Adrenal gland (tissue), 9 donors: ENCODE measurements at regions not wholly inside any gene's neighbourhood (a gene's known extent, or its start where the extent isn't known, plus 50 kb on each side); places are given as distances from the start of the nearest gene placed in this dataset.

Source experiments
- DNase-seq, 7 donors: peaks; one replicate each; pipeline ENCODE4 v3.0.0-alpha.2; 2019 to 2020
- H3K27ac ChIP-seq, 5 donors: fragments of 200-600 bp; sonication (generic) in 4 of 5; 1 replicate in 3 of 5; 2 replicates in 2 of 5; pipeline versions ENCODE4 v1.5.1 to v1.8.0; 2016 to 2020; ENCODE audit warnings: mild to moderate bottlenecking in 1 of 5
- H3K27me3 ChIP-seq: fragments of 200-600 bp; 2 replicates; pipeline ENCODE4 v1.8.0; 2021
- H3K36me3 ChIP-seq, 2 donors: fragments of 200-600 bp; replicated peaks in 1 of 2; 1 replicate in 1 of 2; 2 replicates in 1 of 2; pipeline versions ENCODE4 v1.5.1 to v1.8.0; 2018 to 2022
- H3K4me1 ChIP-seq, 2 donors: fragments of 200-600 bp; replicated peaks in 1 of 2; 1 replicate in 1 of 2; 2 replicates in 1 of 2; pipeline versions ENCODE4 v1.5.1 to v1.8.0; 2018 to 2021
- H3K4me3 ChIP-seq, 4 donors: fragments of 200-600 bp; sonication (generic) in 3 of 4; one replicate each; pipeline ENCODE4 v1.5.1; 2016 to 2018
- H3K9me3 ChIP-seq, 3 donors: fragments of 200-600 bp; sonication (generic) in 1 of 3; replicated peaks in 1 of 3; 1 replicate in 2 of 3; 2 replicates in 1 of 3; pipeline versions ENCODE4 v1.5.1 to v1.8.0; 2016 to 2021
- POLR2A ChIP-seq, 2 donors: fragments of 450-650 bp; IDR thresholded peaks; one replicate each; pipeline ENCODE4 v1.6.1; 2017; ENCODE audit warnings: antibody characterized with exemption in 2 of 2, mild to moderate bottlenecking in 2 of 2, moderate library complexity in 1 of 2
- WGBS, 4 donors: extraction: QIAGEN DNeasy Blood & Tissue Kit in 2 of 4; methylation state at CpG; one replicate each; pipeline versions ENCODE4 v1.1.5 to v1.1.7; 2013 to 2017; 5-methylcytosine and 5-hydroxymethylcytosine counted together
- intact Hi-C, 2 donors: fragments of 100-400 bp; cut with DNase I; formaldehyde crosslinking; loops; one replicate each; pipeline versions ENCODE4 v1.14.1 to v1.15.0; 2022 to 2023
- TF ChIP-seq, protein P1 (sequence below), 6 experiments: fragments of 450-650 bp in 4 of 6; fragments of 200-600 bp in 2 of 6; sonication (generic) in 1 of 6; IDR thresholded peaks; 1 replicate in 5 of 6; 2 replicates in 1 of 6; pipeline versions ENCODE4 v1.5.1 to v1.8.0; 2016 to 2021; ENCODE audit warnings: antibody characterized with exemption in 6 of 6, mild to moderate bottlenecking in 2 of 6, moderate library complexity in 1 of 6
- donor health status: healthy with polysubstance abuse.
- donor health status: Bipolar disorder and iron deficiency.
- donor health status: DM: yes; HTN: yes; CAD: no.
- donor health status: DM: no; HTN: no; CAD: no.
- donor health status: DM: no; HTN: no; CAD: no.

DNA sequence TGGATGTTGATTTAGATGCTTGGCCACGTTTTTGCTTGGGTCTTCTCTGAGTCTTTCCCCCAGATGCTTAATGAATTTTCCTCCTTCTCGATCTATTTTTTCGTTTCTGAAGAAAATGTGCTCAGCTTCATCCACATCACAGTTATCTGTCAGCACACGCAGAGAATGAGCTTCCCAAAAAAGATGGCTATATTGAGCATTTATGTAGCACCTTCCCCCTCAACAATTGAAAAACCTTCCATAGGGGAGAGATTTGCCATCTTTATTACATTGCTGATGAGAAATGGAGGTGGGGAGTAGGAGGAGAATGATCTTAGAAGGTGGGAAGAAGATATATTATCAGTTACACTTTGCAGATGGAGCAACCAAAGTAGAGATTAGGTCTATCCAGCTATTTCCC is 228.1 kb upstream of the PHYHIPL start:
- Histone ChIP-seq H3K9me3 (no peaks in the 10 kb centered on the region), H3K27ac (no peak overlapping the region), H3K27me3 (no peaks in the 10 kb centered on the region), H3K4me1 (peaks cover 7 to 27% of the 10 kb centered on the region in 2 donors), H3K36me3 (no peaks in the 10 kb centered on the region), H3K4me3 (no peak overlapping the region)
- WGBS, 4 donors, result 83 to 86% (median 84%) methylated on average over 4 of the region's 4 CpGs
- no peak for DNase-seq
- intact Hi-C loops, result loop anchor here in 1 of 2 donors (10.0 kb wide), 1 partner anchor 164 kb away; no protein-coding TSS in a partner anchor
- TF ChIP-seq POLR2A (IDR thresholded peaks at IDR 0.05), result no peak
- TF ChIP-seq, protein P1, sequence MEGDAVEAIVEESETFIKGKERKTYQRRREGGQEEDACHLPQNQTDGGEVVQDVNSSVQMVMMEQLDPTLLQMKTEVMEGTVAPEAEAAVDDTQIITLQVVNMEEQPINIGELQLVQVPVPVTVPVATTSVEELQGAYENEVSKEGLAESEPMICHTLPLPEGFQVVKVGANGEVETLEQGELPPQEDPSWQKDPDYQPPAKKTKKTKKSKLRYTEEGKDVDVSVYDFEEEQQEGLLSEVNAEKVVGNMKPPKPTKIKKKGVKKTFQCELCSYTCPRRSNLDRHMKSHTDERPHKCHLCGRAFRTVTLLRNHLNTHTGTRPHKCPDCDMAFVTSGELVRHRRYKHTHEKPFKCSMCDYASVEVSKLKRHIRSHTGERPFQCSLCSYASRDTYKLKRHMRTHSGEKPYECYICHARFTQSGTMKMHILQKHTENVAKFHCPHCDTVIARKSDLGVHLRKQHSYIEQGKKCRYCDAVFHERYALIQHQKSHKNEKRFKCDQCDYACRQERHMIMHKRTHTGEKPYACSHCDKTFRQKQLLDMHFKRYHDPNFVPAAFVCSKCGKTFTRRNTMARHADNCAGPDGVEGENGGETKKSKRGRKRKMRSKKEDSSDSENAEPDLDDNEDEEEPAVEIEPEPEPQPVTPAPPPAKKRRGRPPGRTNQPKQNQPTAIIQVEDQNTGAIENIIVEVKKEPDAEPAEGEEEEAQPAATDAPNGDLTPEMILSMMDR (IDR thresholded peaks at IDR 0.05), result no peak

DNA sequence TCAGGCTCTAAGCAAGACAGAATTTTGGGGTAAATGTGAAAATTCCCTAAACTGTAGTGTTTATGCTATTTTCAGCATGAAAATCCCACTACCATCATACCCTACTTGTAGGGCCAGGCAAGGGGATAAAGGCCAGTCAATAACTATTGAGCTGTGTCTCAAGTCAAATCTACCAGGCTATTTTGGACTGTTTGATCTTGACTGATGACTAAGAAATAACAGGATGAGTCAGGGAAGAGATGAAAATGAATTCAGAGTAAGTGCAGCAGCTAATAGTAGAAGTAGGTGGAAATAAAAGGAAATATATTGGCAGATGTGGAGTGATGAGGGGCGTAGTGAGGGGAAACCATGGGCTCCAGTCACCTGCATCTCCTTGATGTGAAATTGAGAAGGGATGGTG is 225.8 kb upstream of the PHYHIPL start:
- no peaks in the 10 kb centered on the region for H3K36me3 ChIP-seq
- no peak for DNase-seq
- H3K9me3 ChIP-seq, result no peaks in the 10 kb centered on the region
- H3K4me3 ChIP-seq, result no peak overlapping the region
- no peak for TF ChIP-seq POLR2A (IDR thresholded peaks at IDR 0.05)
- TF ChIP-seq, protein P1 (IDR thresholded peaks at IDR 0.05), result no peak
- no peaks in the 10 kb centered on the region for H3K27me3 ChIP-seq
- no peak overlapping the region for H3K27ac ChIP-seq
- H3K4me1 ChIP-seq, result peaks cover 7 to 13% of the 10 kb centered on the region in 2 donors
- 44 to 69% (median 65%) methylated on average over 1 of the region's 1 CpG for WGBS, 4 donors
- intact Hi-C loops, result loop anchor here (5.0 to 10.0 kb wide), 4 partner anchors 224 to 664 kb away; partner anchors contain the start of gene PHYHIPL (in 1 of the 2)

DNA sequence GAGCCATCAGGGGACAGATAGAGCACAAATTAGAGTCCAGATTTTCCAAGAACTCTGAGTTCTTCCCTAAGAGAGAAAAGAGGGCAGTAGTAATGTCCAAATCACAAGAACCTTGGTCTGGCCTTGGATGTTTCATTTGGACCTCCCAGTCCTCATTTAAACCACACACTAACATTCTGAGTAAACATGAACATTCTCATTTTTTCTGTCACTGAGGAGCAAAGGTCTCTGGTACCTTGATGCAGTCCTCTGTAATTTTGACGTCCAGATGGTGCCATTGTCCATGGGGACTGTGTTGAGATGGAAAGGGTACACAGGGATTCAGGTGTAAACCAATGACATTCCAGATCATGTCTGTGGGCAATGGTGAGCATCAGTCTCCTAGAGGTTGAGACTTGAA is 225.4 kb upstream of the PHYHIPL start:
- DNase-seq, result no peak

DNA sequence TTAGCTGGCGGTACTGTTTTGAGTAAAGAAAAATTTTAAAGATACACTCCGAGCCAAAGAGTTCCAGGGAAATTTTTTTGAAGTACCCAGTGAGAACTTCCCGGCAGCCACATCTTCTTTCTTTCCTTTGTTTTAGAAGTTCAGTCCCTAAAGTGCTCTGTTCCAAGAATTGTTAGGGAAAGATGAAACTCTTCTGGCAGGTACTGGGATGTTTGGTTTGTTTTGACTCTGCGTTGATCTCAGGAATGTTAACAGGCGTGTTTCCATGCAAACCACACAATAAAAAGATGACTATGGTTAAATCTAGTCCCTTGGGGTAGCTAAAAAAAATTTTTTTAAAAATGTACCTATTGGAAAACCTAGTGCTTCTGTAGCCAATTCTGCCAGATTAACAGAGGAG is 224.7 kb upstream of the PHYHIPL start:
- 73 to 85% (median 82%) methylated on average over 5 of the region's 5 CpGs for WGBS, 4 donors
- Histone ChIP-seq H3K27ac (peak overlapping the region in 1 of 5 donors; percentile 70), H3K27me3 (no peaks in the 10 kb centered on the region), H3K4me1 (peaks cover 7 to 13% of the 10 kb centered on the region in 2 donors), H3K4me3 (no peak overlapping the region), H3K9me3 (no peaks in the 10 kb centered on the region), H3K36me3 (no peaks in the 10 kb centered on the region)
- no peak for TF ChIP-seq POLR2A (IDR thresholded peaks at IDR 0.05)
- TF ChIP-seq, protein P1 (IDR thresholded peaks at IDR 0.05), result no peak
- no peak for DNase-seq
- intact Hi-C loops, result loop anchor here (5.0 to 10.0 kb wide), 4 partner anchors 223 to 663 kb away; partner anchors contain the start of gene PHYHIPL (in 1 of the 2)

More for the DNA sequence above, 225.4 kb upstream of the PHYHIPL start:
- H3K9me3 ChIP-seq, result no peaks in the 10 kb centered on the region
- 41 to 64% (median 44%) methylated on average over 1 of the region's 1 CpG for WGBS, 4 donors
- no peaks in the 10 kb centered on the region for H3K27me3 ChIP-seq
- H3K36me3 ChIP-seq, result no peaks in the 10 kb centered on the region
- TF ChIP-seq, protein P1 (IDR thresholded peaks at IDR 0.05), result no peak
- no peak for TF ChIP-seq POLR2A (IDR thresholded peaks at IDR 0.05)
- intact Hi-C loops, result loop anchor here (5.0 to 10.0 kb wide), 4 partner anchors 224 to 664 kb away; partner anchors contain the start of gene PHYHIPL (in 1 of the 2)
- H3K4me3 ChIP-seq, result no peak overlapping the region
- peaks cover 7 to 13% of the 10 kb centered on the region in 2 donors for H3K4me1 ChIP-seq
- no peak overlapping the region for H3K27ac ChIP-seq
